HEK293T (cell line): ENCODE measurements at regions not wholly inside any gene's neighbourhood (a gene's known extent, or its start where the extent isn't known, plus 50 kb on each side); places are given as distances from the start of the nearest gene placed in this dataset.

Experiments
- CTCF ChIA-PET: fragments of 350-600 bp; formaldehyde crosslinking; extraction: SDS; loops from one replicate; lab custom pipeline; 2021; ENCODE audit warnings: antibody characterized with exemption, inconsistent platforms; lab: Yijun Ruan, JAX
- POLR2A ChIA-PET: fragments of 350-600 bp; formaldehyde crosslinking; extraction: SDS; loops from one replicate; lab custom pipeline; 2020; ENCODE audit warnings: antibody characterized with exemption, inconsistent platforms; lab: Yijun Ruan, JAX
- DNase-seq: peaks from one replicate; pipeline ENCODE4 v3.0.0; 2012; ENCODE audit warnings: mixed read lengths; ENCODE audit errors: extremely low spot score
- ARNT ChIP-seq: fragments of 450-650 bp; IDR thresholded peaks from 2 replicates; pipeline ENCODE4 v1.6.1; 2017; ENCODE audit warnings: mild to moderate bottlenecking
- BHLHE40 ChIP-seq: fragments of 450-650 bp; IDR thresholded peaks from 2 replicates; pipeline ENCODE4 v1.6.1; 2016; ENCODE audit warnings: mild to moderate bottlenecking, moderate library complexity, borderline replicate concordance
- CTBP1 ChIP-seq: fragments of 450-650 bp; IDR thresholded peaks from 2 replicates; pipeline ENCODE4 v1.6.1; 2016; ENCODE audit warnings: borderline replicate concordance
- ELF4 ChIP-seq: fragments of 450-650 bp; IDR thresholded peaks from 2 replicates; pipeline ENCODE4 v1.6.1; 2017; ENCODE audit warnings: antibody characterized with exemption
- FOXA1 ChIP-seq: fragments of 450-650 bp; IDR thresholded peaks from 2 replicates; pipeline ENCODE4 v1.6.1; 2016; ENCODE audit warnings: mild to moderate bottlenecking
- FOXK2 ChIP-seq: fragments of 450-650 bp; IDR thresholded peaks from 2 replicates; pipeline ENCODE4 v1.6.1; 2016; ENCODE audit warnings: mild to moderate bottlenecking
- FOXM1 ChIP-seq: fragments of 450-650 bp; IDR thresholded peaks from 2 replicates; pipeline ENCODE4 v1.6.1; 2017; ENCODE audit warnings: mild to moderate bottlenecking, borderline replicate concordance
- HDGF ChIP-seq: fragments of 450-650 bp; IDR thresholded peaks from 2 replicates; pipeline ENCODE4 v1.6.1; 2017; ENCODE audit warnings: antibody characterized with exemption, borderline replicate concordance
- L3MBTL2 ChIP-seq: fragments of 450-650 bp; conservative IDR thresholded peaks from 2 replicates; pipeline ENCODE4 v1.6.1; 2016; ENCODE audit warnings: mild to moderate bottlenecking
- LEF1 ChIP-seq: fragments of 450-650 bp; IDR thresholded peaks from 2 replicates; pipeline ENCODE4 v1.6.1; 2017; ENCODE audit warnings: mild to moderate bottlenecking, borderline replicate concordance
- NFRKB ChIP-seq: fragments of 450-650 bp; IDR thresholded peaks from 2 replicates; pipeline ENCODE4 v1.6.1; 2016; ENCODE audit warnings: mild to moderate bottlenecking, moderate library complexity
- SP1 ChIP-seq: fragments of 450-650 bp; IDR thresholded peaks from 2 replicates; pipeline ENCODE4 v1.6.1; 2017
- SUZ12 ChIP-seq: fragments of 450-650 bp; IDR thresholded peaks from 2 replicates; pipeline ENCODE4 v1.6.1; 2016; ENCODE audit warnings: mild to moderate bottlenecking
- TARDBP ChIP-seq: fragments of 450-650 bp; IDR thresholded peaks from 2 replicates; pipeline ENCODE4 v1.6.1; 2016
- ZNF384 ChIP-seq: fragments of 450-650 bp; IDR thresholded peaks from 2 replicates; pipeline ENCODE4 v1.6.1; 2016
- TF ChIP-seq, protein P1 (sequence below): fragments of 450-650 bp; IDR thresholded peaks from 2 replicates; pipeline ENCODE4 v1.6.1; 2016

DNA sequence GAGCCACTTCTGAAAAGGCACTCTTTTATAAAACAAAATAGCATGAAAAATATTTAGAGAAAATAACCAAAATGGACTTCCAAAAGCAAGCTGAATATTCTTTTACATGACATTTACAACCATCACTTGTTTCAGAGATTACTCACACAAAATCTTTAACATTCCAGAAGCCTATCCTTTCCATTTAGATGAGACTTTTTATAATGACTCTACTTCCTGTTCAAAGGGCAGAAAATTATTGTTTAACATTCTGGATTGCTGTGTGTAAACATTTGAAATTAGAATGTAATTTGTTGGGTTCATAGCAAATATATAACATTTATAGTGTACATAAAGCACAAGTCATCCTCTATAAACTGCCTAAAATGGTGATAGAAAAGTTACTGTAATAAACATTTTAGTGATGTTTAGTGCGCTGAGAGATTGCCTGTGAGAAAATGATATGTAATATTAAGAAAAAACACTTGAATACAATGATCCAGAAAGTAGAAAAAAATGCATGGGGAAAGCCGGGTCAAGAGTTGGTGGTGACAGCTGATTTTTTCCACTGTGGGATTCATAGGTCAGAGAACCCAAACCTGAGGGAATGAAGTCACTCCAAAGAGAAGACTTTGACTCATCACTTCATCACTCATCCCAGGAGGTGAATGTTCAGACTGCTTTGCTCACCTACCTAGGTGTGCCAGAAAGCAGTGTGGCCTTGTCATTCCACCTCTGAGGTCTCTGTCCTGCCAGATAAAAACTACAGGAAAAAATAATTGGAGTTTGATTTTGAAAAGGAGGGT lies 305.8 kb downstream of the ARPP21 start:
- DNase-seq = no peak
- TF ChIP-seq L3MBTL2 (no peak), ELF4 (no peak), TARDBP (no peak), CTBP1 (no peak), ZNF384 (no peak), SUZ12 (no peak), FOXA1 (no peak), FOXK2 (no peak), LEF1 (no peak), BHLHE40 (no peak), SP1 (no peak), FOXM1 (no peak), NFRKB (no peak), ARNT (no peak), HDGF (no peak)
- TF ChIP-seq, protein P1, sequence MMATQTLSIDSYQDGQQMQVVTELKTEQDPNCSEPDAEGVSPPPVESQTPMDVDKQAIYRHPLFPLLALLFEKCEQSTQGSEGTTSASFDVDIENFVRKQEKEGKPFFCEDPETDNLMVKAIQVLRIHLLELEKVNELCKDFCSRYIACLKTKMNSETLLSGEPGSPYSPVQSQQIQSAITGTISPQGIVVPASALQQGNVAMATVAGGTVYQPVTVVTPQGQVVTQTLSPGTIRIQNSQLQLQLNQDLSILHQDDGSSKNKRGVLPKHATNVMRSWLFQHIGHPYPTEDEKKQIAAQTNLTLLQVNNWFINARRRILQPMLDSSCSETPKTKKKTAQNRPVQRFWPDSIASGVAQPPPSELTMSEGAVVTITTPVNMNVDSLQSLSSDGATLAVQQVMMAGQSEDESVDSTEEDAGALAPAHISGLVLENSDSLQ = no peak
- POLR2A ChIA-PET = no interaction called here
- CTCF ChIA-PET = no interaction called here

DNA sequence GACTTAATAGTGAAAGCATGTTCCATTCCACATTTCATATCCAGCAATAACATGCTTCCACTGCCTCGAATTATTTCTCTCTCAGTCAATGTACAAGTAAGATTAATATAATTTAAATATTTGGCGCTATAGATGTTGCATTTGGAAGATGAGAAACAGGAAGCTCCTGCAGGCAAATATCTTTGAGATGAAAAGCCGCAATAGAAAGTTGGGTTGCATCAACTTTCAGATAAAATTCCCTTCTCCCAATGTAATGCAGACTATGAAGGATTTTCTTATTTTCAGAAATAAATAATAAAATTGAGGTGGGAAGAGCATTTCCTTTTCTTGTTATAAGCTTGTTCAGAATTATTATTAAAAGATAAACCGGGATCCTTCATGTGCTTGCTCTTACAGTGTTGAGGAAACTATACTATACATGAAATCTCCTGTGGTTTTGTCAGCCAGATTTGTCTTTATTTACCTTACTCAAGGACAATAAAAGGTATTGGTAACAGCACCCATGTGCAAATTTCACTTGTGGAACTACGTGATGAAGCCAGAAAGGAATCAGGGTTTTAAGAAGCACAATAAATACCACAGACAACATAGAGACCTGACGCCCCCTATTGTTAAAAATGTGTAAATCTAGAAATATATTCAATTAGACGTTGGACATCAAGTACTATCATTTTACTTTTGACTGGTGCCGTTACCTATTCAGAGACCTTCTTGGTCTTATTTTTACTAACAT lies 307.0 kb downstream of the ARPP21 start:
- peak; percentile 6 for DNase-seq
- TF ChIP-seq SP1 = no peak
- no peak for TF ChIP-seq ARNT
- TF ChIP-seq ELF4 = no peak
- no peak for TF ChIP-seq LEF1
- no peak for TF ChIP-seq CTBP1
- no peak for TF ChIP-seq BHLHE40
- TF ChIP-seq TARDBP = no peak
- TF ChIP-seq NFRKB = no peak
- TF ChIP-seq, protein P1 = no peak
- TF ChIP-seq FOXM1 = no peak
- TF ChIP-seq FOXA1 = no peak
- TF ChIP-seq HDGF = no peak
- TF ChIP-seq L3MBTL2 = no peak
- TF ChIP-seq SUZ12 = no peak
- no peak for TF ChIP-seq ZNF384
- CTCF ChIA-PET = interaction anchor here (0.8 kb wide), 1 partner anchor 46 kb away, joined by 4 read pairs; no protein-coding TSS in a partner anchor
- POLR2A ChIA-PET = no interaction called here

DNA sequence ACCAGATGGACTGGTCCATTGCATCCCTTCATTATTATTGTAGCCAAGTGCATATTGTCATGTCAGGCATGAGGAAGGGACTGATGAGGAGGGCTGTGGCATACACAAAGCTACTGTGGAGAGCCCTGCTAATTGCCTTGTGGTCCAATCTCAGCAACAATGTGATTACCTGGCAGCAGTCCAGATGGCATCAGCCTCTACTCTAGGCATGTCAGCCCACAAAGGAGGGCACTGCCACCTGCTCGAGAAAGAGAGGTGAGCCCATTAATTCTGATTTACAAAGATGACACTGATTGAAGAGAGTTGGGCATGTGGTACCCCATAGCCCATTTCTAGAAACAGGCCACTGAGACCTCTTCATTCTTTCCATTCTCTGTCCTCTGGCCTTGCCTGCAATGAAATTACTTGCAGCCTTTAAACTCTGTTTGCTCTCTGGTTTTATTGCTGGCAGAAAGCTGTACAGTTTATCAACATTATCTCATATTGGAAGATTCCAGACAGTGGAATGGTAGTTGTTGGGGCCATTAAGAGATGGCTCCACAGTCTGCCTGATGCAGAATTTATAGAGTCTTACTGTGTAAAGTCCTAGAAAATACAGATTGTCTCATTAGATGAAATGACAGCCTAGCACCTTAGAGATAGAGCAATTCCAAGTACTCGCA lies 307.7 kb downstream of the ARPP21 start:
- TF ChIP-seq NFRKB = no peak
- TF ChIP-seq LEF1 = no peak
- TF ChIP-seq FOXM1 = no peak
- ChIA-PET POLR2A (no interaction called here), CTCF (interaction anchor here (0.6 to 1.1 kb wide), 2 partner anchors 18 to 616 kb away, joined by 3 read pairs; no protein-coding TSS in a partner anchor)
- no peak for DNase-seq

DNA sequence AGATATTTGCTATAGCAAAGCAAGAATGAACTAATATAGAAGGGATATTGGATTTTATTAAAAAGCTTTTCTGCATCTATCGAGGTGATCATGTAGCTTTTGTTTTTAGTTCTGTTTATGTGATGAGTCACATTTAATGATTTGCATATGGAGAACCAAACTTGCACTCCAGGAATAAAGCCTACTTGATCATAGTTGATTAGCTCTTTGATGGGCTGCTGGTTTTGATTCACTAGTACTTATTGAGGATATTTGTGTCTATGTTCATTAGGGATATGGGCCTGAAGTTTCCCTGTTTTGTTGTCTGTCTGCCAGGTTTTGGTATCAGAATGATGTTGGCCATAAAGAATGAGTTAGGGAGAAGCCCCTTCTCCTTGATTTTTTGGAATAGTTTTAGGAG lies 310.7 kb downstream of the ARPP21 start:
- POLR2A ChIA-PET = no interaction called here
- TF ChIP-seq BHLHE40 (no peak), FOXM1 (no peak), NFRKB (no peak), ZNF384 (no peak), CTBP1 (no peak), SUZ12 (no peak), TARDBP (no peak)
- DNase-seq = no peak
- CTCF ChIA-PET = interaction anchor here (1.0 kb wide), 1 partner anchor 42 kb away, joined by 3 read pairs; no protein-coding TSS in a partner anchor

DNA sequence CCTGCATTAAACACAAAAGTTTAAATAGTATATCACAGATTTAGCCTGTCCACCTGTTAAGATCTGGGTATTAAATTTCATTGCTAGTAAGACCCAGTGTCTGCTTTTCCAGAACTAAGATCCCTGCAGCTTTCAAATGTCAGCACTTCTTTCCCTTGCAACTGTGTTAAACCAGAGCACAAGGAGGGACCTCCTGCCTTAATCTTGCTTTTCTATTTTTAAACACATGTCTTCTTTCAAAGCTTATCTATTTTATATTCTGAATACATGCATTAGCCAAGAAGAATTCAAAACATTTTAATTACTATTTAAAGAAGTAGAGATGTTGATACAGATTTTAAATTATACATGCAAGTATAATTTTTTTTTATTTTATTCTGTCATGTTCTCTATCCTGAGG lies 315.1 kb downstream of the ARPP21 start:
- TF ChIP-seq HDGF = no peak
- no peak for TF ChIP-seq SUZ12
- no peak for TF ChIP-seq ELF4
- TF ChIP-seq L3MBTL2 = no peak
- TF ChIP-seq ARNT = no peak
- no peak for TF ChIP-seq TARDBP
- no peak for TF ChIP-seq FOXA1
- no peak for TF ChIP-seq SP1
- TF ChIP-seq NFRKB = no peak
- TF ChIP-seq BHLHE40 = no peak
- TF ChIP-seq, protein P1 = no peak
- no peak for TF ChIP-seq FOXK2
- TF ChIP-seq FOXM1 = no peak
- no peak for TF ChIP-seq CTBP1
- no peak for TF ChIP-seq ZNF384
- no peak for DNase-seq
- POLR2A ChIA-PET = no interaction called here
- CTCF ChIA-PET = no interaction called here
